Mucosa of gallbladder (tissue), 1 donor: ENCODE measurements at regions not wholly inside any gene's neighbourhood (a gene's known extent, or its start where the extent isn't known, plus 50 kb on each side); places are given as distances from the start of the nearest gene placed in this dataset.
"Not testable (repeated sequence)": the region's sequence is repeated elsewhere in the genome, so short reads cannot be mapped to it uniquely, and the experiment has no call there.

Source experiments
- DNase-seq: peaks from one replicate; pipeline ENCODE4 v3.0.0-alpha.2; 2020; ENCODE audit warnings: low spot score
- donor health status: DM: no; HTN: no; CAD: no.

- no peak for DNase-seq
These were observed 232.4 kb upstream of the RBMS1 start for GRCh38 chr2:160726046-160726445.

- no peak for DNase-seq
These were observed 236.8 kb upstream of the RBMS1 start for GRCh38 chr2:160730296-160730995.

GRCh38 chr2:160731415-160731814, 237.8 kb upstream of the RBMS1 start:
- no peak for DNase-seq

- no peak for DNase-seq
These were observed 238.2 kb upstream of the RBMS1 start for GRCh38 chr2:160731856-160732255.

- no peak for DNase-seq
These were observed 242.1 kb upstream of the RBMS1 start for GRCh38 chr2:160735696-160736095.

- DNase-seq = no peak
These were observed 242.8 kb upstream of the RBMS1 start for GRCh38 chr2:160736148-160737028.

- DNase-seq = no peak
These were observed 243.6 kb upstream of the RBMS1 start for GRCh38 chr2:160737247-160737646.

GRCh38 chr2:160741271-160741670, 247.7 kb upstream of the RBMS1 start:
- no peak for DNase-seq

- DNase-seq = no peak
These were observed 248.2 kb upstream of the RBMS1 start for GRCh38 chr2:160741815-160742214.

- DNase-seq = no peak
These were observed 249.1 kb upstream of the RBMS1 start for GRCh38 chr2:160742667-160743066.

- DNase-seq = no peak
These were observed 254.0 kb upstream of the RBMS1 start for GRCh38 chr2:160747501-160748170.

GRCh38 chr2:160751021-160751420, 257.4 kb upstream of the RBMS1 start:
- DNase-seq = no peak

GRCh38 chr2:160752475-160753330, 259.1 kb upstream of the RBMS1 start:
- no peak for DNase-seq

- no peak for DNase-seq
These were observed 259.7 kb upstream of the RBMS1 start for GRCh38 chr2:160753331-160753654.

- DNase-seq = no peak
These were observed 260.4 kb upstream of the RBMS1 start for GRCh38 chr2:160753960-160754359.

GRCh38 chr2:160756481-160756880, 262.9 kb upstream of the RBMS1 start:
- DNase-seq = no peak

GRCh38 chr2:160762493-160763128, 269.0 kb upstream of the RBMS1 start:
- not testable (repeated sequence) for DNase-seq

GRCh38 chr2:160783474-160783873, 289.9 kb upstream of the RBMS1 start:
- DNase-seq = no peak

GRCh38 chr2:160784034-160784433, 290.4 kb upstream of the RBMS1 start:
- DNase-seq = no peak

- DNase-seq = no peak
These were observed 297.1 kb upstream of the RBMS1 start for GRCh38 chr2:160790738-160791137.

GRCh38 chr2:160791884-160792283, 298.3 kb upstream of the RBMS1 start:
- no peak for DNase-seq
